ENCODE measurements at regions not wholly inside any gene's neighbourhood (a gene's known extent, or its start where the extent isn't known, plus 50 kb on each side); places are given as distances from the start of the nearest gene placed in this dataset.

GRCh38 chr13:78402708-78403400 is 200.5 kb downstream of the POU4F1 start:
- no peaks in the 10 kb centered on the region for H3K9me3 ChIP-seq (ENCODE audit: control insufficient read depth, low read length)
- no peak overlapping the region for H3K4me3 ChIP-seq (ENCODE audit: low read depth, low read length)
- H3K27me3 ChIP-seq (ENCODE audit: control insufficient read depth, insufficient read depth, low read length) = no peaks in the 10 kb centered on the region
- no peaks in the 10 kb centered on the region for H3K36me3 ChIP-seq (ENCODE audit: control insufficient read depth, insufficient read depth, low read length)
- no peak for TF ChIP-seq CTCF (IDR thresholded peaks at IDR 0.05)
- no peak overlapping the region for H3K9ac ChIP-seq
- no peak overlapping the region for H3K4me2 ChIP-seq (ENCODE audit: low read length)
- no peaks in the 10 kb centered on the region for H3K4me1 ChIP-seq
- H3K27ac ChIP-seq = no peak overlapping the region
- H2AFZ ChIP-seq = no peak overlapping the region
- no peaks in the 10 kb centered on the region for H3K79me2 ChIP-seq

- Histone ChIP-seq H3K4me3 (ENCODE audit: low read depth, low read length) (no peak overlapping the region), H3K4me1 (no peaks in the 10 kb centered on the region), H3K27me3 (ENCODE audit: control insufficient read depth, insufficient read depth, low read length) (no peaks in the 10 kb centered on the region), H3K4me2 (ENCODE audit: low read length) (no peak overlapping the region), H2AFZ (no peak overlapping the region), H3K27ac (no peak overlapping the region), H3K36me3 (ENCODE audit: control insufficient read depth, insufficient read depth, low read length) (no peaks in the 10 kb centered on the region), H3K9ac (no peak overlapping the region), H3K9me3 (ENCODE audit: control insufficient read depth, low read length) (no peaks in the 10 kb centered on the region), H3K79me2 (no peaks in the 10 kb centered on the region)
- no peak for TF ChIP-seq CTCF (IDR thresholded peaks at IDR 0.05)
These were observed 201.3 kb downstream of the POU4F1 start for GRCh38 chr13:78401873-78402707.

GRCh38 chr13:78398743-78399410 is 204.5 kb downstream of the POU4F1 start:
- Histone ChIP-seq H3K4me2 (ENCODE audit: low read length) (no peak overlapping the region), H3K27ac (no peak overlapping the region), H3K36me3 (ENCODE audit: control insufficient read depth, insufficient read depth, low read length) (no peaks in the 10 kb centered on the region), H3K27me3 (ENCODE audit: control insufficient read depth, insufficient read depth, low read length) (no peaks in the 10 kb centered on the region), H3K4me1 (no peaks in the 10 kb centered on the region), H3K4me3 (ENCODE audit: low read depth, low read length) (no peak overlapping the region), H3K9me3 (ENCODE audit: control insufficient read depth, low read length) (no peaks in the 10 kb centered on the region), H3K79me2 (no peaks in the 10 kb centered on the region), H3K9ac (no peak overlapping the region), H2AFZ (no peak overlapping the region)
- TF ChIP-seq CTCF (IDR thresholded peaks at IDR 0.05) = no peak

- no peak overlapping the region for H3K27ac ChIP-seq
- no peaks in the 10 kb centered on the region for H3K27me3 ChIP-seq (ENCODE audit: control insufficient read depth, insufficient read depth, low read length)
- no peak for TF ChIP-seq CTCF (IDR thresholded peaks at IDR 0.05)
These were observed 209.8 kb downstream of the POU4F1 start for GRCh38 chr13:78393286-78394142.

More at GRCh38 chr13:78393286-78394142, 209.8 kb downstream of the POU4F1 start:
- no peaks in the 10 kb centered on the region for H3K4me1 ChIP-seq
- no peak overlapping the region for H3K4me2 ChIP-seq (ENCODE audit: low read length)
- no peaks in the 10 kb centered on the region for H3K9me3 ChIP-seq (ENCODE audit: control insufficient read depth, low read length)
- no peak overlapping the region for H3K4me3 ChIP-seq (ENCODE audit: low read depth, low read length)
- no peaks in the 10 kb centered on the region for H3K79me2 ChIP-seq
- H3K9ac ChIP-seq = no peak overlapping the region
- no peak overlapping the region for H2AFZ ChIP-seq
- no peaks in the 10 kb centered on the region for H3K36me3 ChIP-seq (ENCODE audit: control insufficient read depth, insufficient read depth, low read length)

All from parathyroid adenoma (tissue), 2 donors.